ENCODE measurements at regions not wholly inside any gene's neighbourhood (a gene's known extent, or its start where the extent isn't known, plus 50 kb on each side); places are given as distances from the start of the nearest gene placed in this dataset.

- H3K9ac ChIP-seq (ENCODE audit: low read depth, low read length, poor library complexity), result no peak overlapping the region
- H3K4me3 ChIP-seq (ENCODE audit: low read length in 2 of 2), result no peak overlapping the region
- no peaks in the 10 kb centered on the region for H3K36me3 ChIP-seq (replicated peaks in 1 of 2; ENCODE audit: control insufficient read depth in 2 of 2, insufficient read depth in 2 of 2, low read length in 2 of 2)
- H3K27ac ChIP-seq (replicated peaks; ENCODE audit: low read length), result no peak overlapping the region
- H3K18ac ChIP-seq (ENCODE audit: low read length), result no peak overlapping the region
- no peaks in the 10 kb centered on the region for H3K4me1 ChIP-seq (ENCODE audit: control insufficient read depth in 2 of 2, insufficient read depth in 1 of 2, low read depth in 1 of 2, low read length in 2 of 2)
- no peaks in the 10 kb centered on the region for H3K9me3 ChIP-seq (replicated peaks in 1 of 2; ENCODE audit: control insufficient read depth in 2 of 2, insufficient read depth in 1 of 2, low read depth in 1 of 2, low read length in 2 of 2)
- no peak overlapping the region for H2AFZ ChIP-seq (ENCODE audit: low read length)
- H2BK15ac ChIP-seq (ENCODE audit: low read length), result no peak overlapping the region
- no peaks in the 10 kb centered on the region for H3K27me3 ChIP-seq (ENCODE audit: control insufficient read depth in 3 of 3, insufficient read depth in 3 of 3, low read depth in 1 of 3, low read length in 3 of 3)
- no peak overlapping the region for H3K23ac ChIP-seq (ENCODE audit: low read depth, low read length, poor library complexity)
- H2AK5ac ChIP-seq (ENCODE audit: low read depth, low read length), result no peak overlapping the region
- no peak overlapping the region for H2BK5ac ChIP-seq (ENCODE audit: low read length)
- no peak overlapping the region for H4K8ac ChIP-seq (ENCODE audit: low read depth, low read length)
- no peak overlapping the region for H3K4ac ChIP-seq (ENCODE audit: low read length)
- H3K4me2 ChIP-seq (ENCODE audit: insufficient read depth, low read length, poor library complexity, severe bottlenecking), result no peak overlapping the region
- H2BK12ac ChIP-seq (ENCODE audit: low read length), result no peak overlapping the region
- 100% methylated on average over 1 of the region's 4 CpGs; no CpG with 5 or more reads in 1 of the 2 donors for WGBS, 2 donors (ENCODE audit: extremely low coverage in 2 of 2, insufficient read length in 2 of 2, insufficient replicate concordance in 1 of 2)
- no peak overlapping the region for H2BK120ac ChIP-seq (ENCODE audit: low read depth, low read length)
- no peak for DNase-seq (ENCODE audit: low spot score)
- no peak overlapping the region for H3K14ac ChIP-seq (ENCODE audit: low read length)
- no peaks in the 10 kb centered on the region for H3K79me1 ChIP-seq (ENCODE audit: low read depth, low read length)
- H4K91ac ChIP-seq (ENCODE audit: low read depth, low read length, poor library complexity), result no peak overlapping the region
These were observed 764.1 kb downstream of the TDRD15 start for GRCh38 chr2:21887881-21888280.

- H4K91ac ChIP-seq (ENCODE audit: low read depth, low read length, poor library complexity), result no peak overlapping the region
- H2BK120ac ChIP-seq (ENCODE audit: low read depth, low read length), result no peak overlapping the region
- H3K9me3 ChIP-seq (replicated peaks in 1 of 2; ENCODE audit: control insufficient read depth in 2 of 2, insufficient read depth in 1 of 2, low read depth in 1 of 2, low read length in 2 of 2), result no peaks in the 10 kb centered on the region
- no peaks in the 10 kb centered on the region for H3K4me1 ChIP-seq (ENCODE audit: control insufficient read depth in 2 of 2, insufficient read depth in 1 of 2, low read depth in 1 of 2, low read length in 2 of 2)
- H3K27me3 ChIP-seq (ENCODE audit: control insufficient read depth in 3 of 3, insufficient read depth in 3 of 3, low read depth in 1 of 3, low read length in 3 of 3), result no peaks in the 10 kb centered on the region
- H2AFZ ChIP-seq (ENCODE audit: low read length), result no peak overlapping the region
- no peak overlapping the region for H3K18ac ChIP-seq (ENCODE audit: low read length)
- no CpG with 5 or more reads among the region's 7 CpGs for WGBS, 2 donors (ENCODE audit: extremely low coverage in 2 of 2, insufficient read length in 2 of 2, insufficient replicate concordance in 1 of 2)
- no peak overlapping the region for H3K4ac ChIP-seq (ENCODE audit: low read length)
- H2AK5ac ChIP-seq (ENCODE audit: low read depth, low read length), result no peak overlapping the region
- no peak overlapping the region for H4K8ac ChIP-seq (ENCODE audit: low read depth, low read length)
- no peak overlapping the region for H2BK5ac ChIP-seq (ENCODE audit: low read length)
- no peak for DNase-seq (ENCODE audit: low spot score)
- H3K79me1 ChIP-seq (ENCODE audit: low read depth, low read length), result no peaks in the 10 kb centered on the region
- no peak overlapping the region for H3K9ac ChIP-seq (ENCODE audit: low read depth, low read length, poor library complexity)
- no peak overlapping the region for H3K14ac ChIP-seq (ENCODE audit: low read length)
- no peak overlapping the region for H3K23ac ChIP-seq (ENCODE audit: low read depth, low read length, poor library complexity)
- H2BK12ac ChIP-seq (ENCODE audit: low read length), result no peak overlapping the region
- H3K27ac ChIP-seq (replicated peaks; ENCODE audit: low read length), result no peak overlapping the region
- H3K36me3 ChIP-seq (replicated peaks in 1 of 2; ENCODE audit: control insufficient read depth in 2 of 2, insufficient read depth in 2 of 2, low read length in 2 of 2), result no peaks in the 10 kb centered on the region
- H2BK15ac ChIP-seq (ENCODE audit: low read length), result no peak overlapping the region
- H3K4me2 ChIP-seq (ENCODE audit: insufficient read depth, low read length, poor library complexity, severe bottlenecking), result no peak overlapping the region
- no peak overlapping the region for H3K4me3 ChIP-seq (ENCODE audit: low read length in 2 of 2)
These were observed 766.3 kb downstream of the TDRD15 start for GRCh38 chr2:21890041-21890440.

- H3K27ac ChIP-seq (replicated peaks; ENCODE audit: low read length), result no peak overlapping the region
These were observed 766.9 kb downstream of the TDRD15 start for GRCh38 chr2:21890716-21891115.

GRCh38 chr2:21891191-21891590, 767.4 kb downstream of the TDRD15 start:
- H2BK120ac ChIP-seq (ENCODE audit: low read depth, low read length), result no peak overlapping the region
- H3K4me1 ChIP-seq (ENCODE audit: control insufficient read depth in 2 of 2, insufficient read depth in 1 of 2, low read depth in 1 of 2, low read length in 2 of 2), result no peaks in the 10 kb centered on the region
- H3K27me3 ChIP-seq (ENCODE audit: control insufficient read depth in 3 of 3, insufficient read depth in 3 of 3, low read depth in 1 of 3, low read length in 3 of 3), result no peaks in the 10 kb centered on the region
- no peaks in the 10 kb centered on the region for H3K79me1 ChIP-seq (ENCODE audit: low read depth, low read length)
- H3K4ac ChIP-seq (ENCODE audit: low read length), result no peak overlapping the region
- no peak overlapping the region for H3K4me3 ChIP-seq (ENCODE audit: low read length in 2 of 2)
- H3K27ac ChIP-seq (replicated peaks; ENCODE audit: low read length), result no peak overlapping the region
- no peak overlapping the region for H3K14ac ChIP-seq (ENCODE audit: low read length)
- no CpG with 5 or more reads among the region's 5 CpGs for WGBS, 2 donors (ENCODE audit: extremely low coverage in 2 of 2, insufficient read length in 2 of 2, insufficient replicate concordance in 1 of 2)
- H4K91ac ChIP-seq (ENCODE audit: low read depth, low read length, poor library complexity), result no peak overlapping the region
- DNase-seq (ENCODE audit: low spot score), result no peak
- no peak overlapping the region for H3K18ac ChIP-seq (ENCODE audit: low read length)
- H3K9ac ChIP-seq (ENCODE audit: low read depth, low read length, poor library complexity), result no peak overlapping the region
- H2BK5ac ChIP-seq (ENCODE audit: low read length), result no peak overlapping the region
- H3K23ac ChIP-seq (ENCODE audit: low read depth, low read length, poor library complexity), result no peak overlapping the region
- no peak overlapping the region for H2BK15ac ChIP-seq (ENCODE audit: low read length)
- H3K4me2 ChIP-seq (ENCODE audit: insufficient read depth, low read length, poor library complexity, severe bottlenecking), result no peak overlapping the region
- H4K8ac ChIP-seq (ENCODE audit: low read depth, low read length), result no peak overlapping the region
- H3K36me3 ChIP-seq (replicated peaks in 1 of 2; ENCODE audit: control insufficient read depth in 2 of 2, insufficient read depth in 2 of 2, low read length in 2 of 2), result no peaks in the 10 kb centered on the region
- H2BK12ac ChIP-seq (ENCODE audit: low read length), result no peak overlapping the region
- no peak overlapping the region for H2AK5ac ChIP-seq (ENCODE audit: low read depth, low read length)
- H2AFZ ChIP-seq (ENCODE audit: low read length), result no peak overlapping the region
- H3K9me3 ChIP-seq (replicated peaks in 1 of 2; ENCODE audit: control insufficient read depth in 2 of 2, insufficient read depth in 1 of 2, low read depth in 1 of 2, low read length in 2 of 2), result no peaks in the 10 kb centered on the region

More at GRCh38 chr2:21890716-21891115, 766.9 kb downstream of the TDRD15 start:
- Histone ChIP-seq H2AK5ac (ENCODE audit: low read depth, low read length) (no peak overlapping the region), H3K9me3 (replicated peaks in 1 of 2; ENCODE audit: control insufficient read depth in 2 of 2, insufficient read depth in 1 of 2, low read depth in 1 of 2, low read length in 2 of 2) (no peaks in the 10 kb centered on the region), H2BK5ac (ENCODE audit: low read length) (no peak overlapping the region), H2BK15ac (ENCODE audit: low read length) (no peak overlapping the region), H3K4me2 (ENCODE audit: insufficient read depth, low read length, poor library complexity, severe bottlenecking) (no peak overlapping the region), H3K18ac (ENCODE audit: low read length) (no peak overlapping the region), H3K4me1 (ENCODE audit: control insufficient read depth in 2 of 2, insufficient read depth in 1 of 2, low read depth in 1 of 2, low read length in 2 of 2) (no peaks in the 10 kb centered on the region), H3K36me3 (replicated peaks in 1 of 2; ENCODE audit: control insufficient read depth in 2 of 2, insufficient read depth in 2 of 2, low read length in 2 of 2) (no peaks in the 10 kb centered on the region), H3K4ac (ENCODE audit: low read length) (no peak overlapping the region), H3K9ac (ENCODE audit: low read depth, low read length, poor library complexity) (no peak overlapping the region), H3K4me3 (ENCODE audit: low read length in 2 of 2) (no peak overlapping the region), H2BK12ac (ENCODE audit: low read length) (no peak overlapping the region), H3K14ac (ENCODE audit: low read length) (no peak overlapping the region), H4K8ac (ENCODE audit: low read depth, low read length) (no peak overlapping the region), H2BK120ac (ENCODE audit: low read depth, low read length) (no peak overlapping the region), H4K91ac (ENCODE audit: low read depth, low read length, poor library complexity) (no peak overlapping the region), H2AFZ (ENCODE audit: low read length) (no peak overlapping the region), H3K79me1 (ENCODE audit: low read depth, low read length) (no peaks in the 10 kb centered on the region), H3K23ac (ENCODE audit: low read depth, low read length, poor library complexity) (no peak overlapping the region), H3K27me3 (ENCODE audit: control insufficient read depth in 3 of 3, insufficient read depth in 3 of 3, low read depth in 1 of 3, low read length in 3 of 3) (no peaks in the 10 kb centered on the region)
- DNase-seq (ENCODE audit: low spot score), result no peak
- whole genome bisulfite sequencing, 2 donors (ENCODE audit: extremely low coverage in 2 of 2, insufficient read length in 2 of 2, insufficient replicate concordance in 1 of 2), result no CpG with 5 or more reads among the region's 6 CpGs
